Fibroblast of the aortic adventitia (primary cell): ENCODE measurements at regions not wholly inside any gene's neighbourhood (a gene's known extent, or its start where the extent isn't known, plus 50 kb on each side); places are given as distances from the start of the nearest gene placed in this dataset.

Experiments used
- DNase-seq: peaks from one replicate; pipeline ENCODE4 v3.0.0-alpha.2; 2010; ENCODE audit warnings: low read depth
- H3K4me3 ChIP-seq: 2 replicates; pipeline ENCODE4 v1.5.1; 2011; ENCODE audit warnings: low read depth, mild to moderate bottlenecking, control low read depth, low read length, moderate library complexity
- TF ChIP-seq, protein P1 (sequence below): IDR thresholded peaks from 2 replicates; pipeline ENCODE4 v1.5.1; 2011; ENCODE audit warnings: mild to moderate bottlenecking, low read length, control low read depth, inconsistent platforms; ENCODE audit not compliant: insufficient read depth

DNA sequence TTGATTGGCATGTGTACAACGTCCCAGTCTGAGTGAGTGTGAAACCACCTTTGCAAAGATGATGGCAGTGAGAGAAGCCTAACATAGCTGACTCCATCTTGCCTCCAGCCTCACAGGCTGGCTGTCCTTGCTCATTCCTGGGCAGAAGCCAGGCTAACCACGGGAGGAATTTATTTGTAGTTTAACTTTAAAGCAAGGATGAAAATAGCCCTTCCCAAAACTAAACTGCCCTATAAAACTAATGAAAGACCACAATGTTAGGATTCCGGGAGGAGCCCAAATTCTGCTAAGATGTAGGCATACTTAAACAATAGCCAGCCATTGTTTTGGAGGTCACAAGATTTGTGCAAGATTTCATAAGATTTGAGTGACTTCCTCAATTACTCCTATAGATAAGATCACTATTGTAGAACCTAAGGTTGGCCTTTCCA lies 96.6 kb upstream of the LSM14A start:
- DNase-seq, result no peak
- no peak overlapping the region for H3K4me3 ChIP-seq
- TF ChIP-seq, protein P1, sequence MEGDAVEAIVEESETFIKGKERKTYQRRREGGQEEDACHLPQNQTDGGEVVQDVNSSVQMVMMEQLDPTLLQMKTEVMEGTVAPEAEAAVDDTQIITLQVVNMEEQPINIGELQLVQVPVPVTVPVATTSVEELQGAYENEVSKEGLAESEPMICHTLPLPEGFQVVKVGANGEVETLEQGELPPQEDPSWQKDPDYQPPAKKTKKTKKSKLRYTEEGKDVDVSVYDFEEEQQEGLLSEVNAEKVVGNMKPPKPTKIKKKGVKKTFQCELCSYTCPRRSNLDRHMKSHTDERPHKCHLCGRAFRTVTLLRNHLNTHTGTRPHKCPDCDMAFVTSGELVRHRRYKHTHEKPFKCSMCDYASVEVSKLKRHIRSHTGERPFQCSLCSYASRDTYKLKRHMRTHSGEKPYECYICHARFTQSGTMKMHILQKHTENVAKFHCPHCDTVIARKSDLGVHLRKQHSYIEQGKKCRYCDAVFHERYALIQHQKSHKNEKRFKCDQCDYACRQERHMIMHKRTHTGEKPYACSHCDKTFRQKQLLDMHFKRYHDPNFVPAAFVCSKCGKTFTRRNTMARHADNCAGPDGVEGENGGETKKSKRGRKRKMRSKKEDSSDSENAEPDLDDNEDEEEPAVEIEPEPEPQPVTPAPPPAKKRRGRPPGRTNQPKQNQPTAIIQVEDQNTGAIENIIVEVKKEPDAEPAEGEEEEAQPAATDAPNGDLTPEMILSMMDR, result no peak

DNA sequence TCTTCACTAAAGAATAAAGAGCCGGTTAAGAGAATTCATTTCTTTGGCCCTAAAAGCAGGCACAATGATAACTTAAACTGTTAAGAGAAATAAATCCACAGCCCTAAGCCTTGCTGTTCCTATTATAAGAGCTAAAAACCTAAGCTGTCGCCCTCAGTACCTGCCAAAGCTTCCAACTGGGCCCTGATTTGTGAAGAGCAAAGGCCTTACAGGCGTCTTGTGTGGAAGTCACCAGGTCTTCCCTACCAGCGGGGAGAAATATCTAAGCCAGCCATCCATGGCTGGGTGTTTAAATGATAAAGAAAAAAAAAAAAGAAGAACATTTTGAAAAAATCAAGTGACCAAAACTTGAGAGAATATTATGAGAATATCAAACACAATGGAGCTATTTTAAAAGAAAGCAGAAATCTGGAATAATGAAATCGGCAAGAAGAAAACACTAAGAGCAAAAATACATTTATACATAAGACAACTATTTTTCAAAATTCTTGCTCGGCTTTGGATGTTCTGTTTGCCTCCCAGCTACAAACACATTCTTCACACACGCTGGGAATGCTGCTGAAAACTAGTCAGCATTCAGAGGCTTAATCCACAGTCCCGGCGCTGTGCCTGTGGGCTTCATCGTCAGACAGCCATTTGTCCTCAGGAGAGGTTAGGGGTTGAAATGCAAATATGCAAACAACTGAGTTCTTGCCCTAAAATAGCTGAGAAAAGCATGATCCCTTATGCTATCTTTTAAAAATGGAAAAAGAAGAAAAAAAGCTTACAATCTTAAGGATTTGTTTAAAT lies 89.8 kb upstream of the LSM14A start:
- TF ChIP-seq, protein P1, result no peak
- no peak overlapping the region for H3K4me3 ChIP-seq
- DNase-seq, result no peak

DNA sequence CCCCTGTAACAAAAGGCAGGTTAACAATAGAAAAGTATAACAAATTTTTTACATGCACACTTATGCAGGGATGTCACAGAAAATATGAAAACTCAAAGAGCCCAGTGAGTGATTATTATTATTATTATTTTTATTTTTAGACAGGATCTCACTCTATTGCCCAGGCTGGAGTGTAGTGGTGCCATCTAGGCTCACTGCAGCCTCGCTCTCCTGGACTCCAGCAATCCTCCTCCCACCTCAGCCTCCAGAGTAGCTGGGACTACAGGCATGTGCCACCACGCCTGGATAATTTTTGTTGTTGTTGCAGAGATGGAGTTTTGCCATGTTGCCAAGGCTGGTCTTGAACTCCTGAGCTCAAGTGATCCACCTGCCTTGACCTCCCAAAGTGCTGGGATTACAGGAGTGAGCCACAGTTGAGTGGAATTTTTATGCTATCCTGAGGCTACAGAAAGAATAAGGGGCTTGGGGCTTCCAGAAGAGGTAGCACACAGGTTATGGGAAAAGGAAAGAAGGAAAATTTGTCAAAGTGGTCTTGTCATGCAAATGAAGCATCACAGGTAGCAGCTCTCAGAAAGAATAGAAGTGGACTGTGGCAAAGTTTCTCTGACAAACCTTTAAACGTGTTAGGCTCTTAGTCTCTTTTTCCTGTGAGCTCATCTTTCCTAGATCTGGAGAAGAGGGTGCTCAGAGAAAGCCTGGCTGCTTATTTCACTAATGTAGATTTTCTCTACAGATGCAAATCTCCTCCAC lies 87.7 kb upstream of the LSM14A start:
- TF ChIP-seq, protein P1, result no peak
- no peak overlapping the region for H3K4me3 ChIP-seq
- no peak for DNase-seq

DNA sequence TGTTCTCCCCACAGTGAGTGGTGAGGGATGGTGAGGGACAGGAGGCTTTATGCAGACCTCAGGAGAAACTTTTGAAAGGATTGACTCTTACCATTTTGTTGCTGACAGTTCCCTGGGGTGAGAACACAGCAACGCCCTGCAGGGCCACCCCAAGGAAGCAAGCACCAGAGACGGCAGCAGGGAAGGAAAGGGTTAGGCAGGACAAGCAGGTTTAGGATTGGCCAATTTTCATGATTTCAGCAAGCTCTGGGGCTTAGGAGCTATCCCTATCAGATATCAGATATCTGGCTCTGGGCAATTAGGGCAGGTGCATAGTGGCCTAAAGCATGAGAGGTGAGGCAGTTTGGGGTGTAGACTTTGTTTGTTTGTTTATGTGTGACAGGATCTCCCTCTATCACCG lies 87.0 kb upstream of the LSM14A start:
- H3K4me3 ChIP-seq, result no peak overlapping the region
- TF ChIP-seq, protein P1, result no peak

DNA sequence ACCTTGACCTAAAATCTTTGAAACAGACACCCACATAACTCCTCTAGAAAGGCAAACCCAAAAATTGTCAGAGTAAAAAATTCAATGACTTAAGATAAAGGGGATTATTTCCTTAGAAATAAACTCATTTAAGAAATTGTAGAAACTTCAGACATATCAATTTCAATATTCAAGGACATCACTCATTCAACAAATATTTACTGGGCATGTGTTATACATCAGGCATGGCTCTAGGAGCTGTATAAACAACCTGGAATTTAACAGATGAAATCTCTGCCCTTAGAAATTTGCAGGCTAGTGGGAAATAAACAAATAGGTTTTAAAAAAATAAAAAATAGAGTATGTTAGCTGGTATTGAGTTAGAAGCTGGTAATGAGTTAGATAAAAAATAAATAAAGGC lies 84.0 kb upstream of the LSM14A start:
- no peak for DNase-seq

More for the DNA sequence above, 87.0 kb upstream of the LSM14A start:
- no peak for DNase-seq

DNA sequence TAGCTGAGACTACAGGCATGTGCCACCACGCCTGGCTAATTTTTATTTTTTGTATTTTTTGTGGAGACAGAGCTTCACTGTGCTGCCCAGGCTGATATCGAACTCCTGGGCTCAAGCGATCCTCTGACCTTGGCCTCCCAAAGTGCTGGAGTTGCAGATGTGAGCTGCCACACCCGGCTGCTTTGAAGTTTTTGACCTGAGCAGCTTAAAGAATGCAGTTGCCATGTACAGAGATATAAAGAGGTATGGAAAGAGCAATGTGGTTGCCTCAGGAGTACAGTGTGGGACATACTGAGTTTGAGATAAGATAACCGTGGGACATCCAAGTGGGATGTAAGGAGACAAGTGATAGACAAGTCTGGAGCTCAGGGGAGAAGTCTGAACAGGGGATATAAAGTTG lies 82.7 kb upstream of the LSM14A start:
- TF ChIP-seq, protein P1, result no peak
- no peak overlapping the region for H3K4me3 ChIP-seq
- DNase-seq, result no peak

More for the DNA sequence above, 84.0 kb upstream of the LSM14A start:
- no peak overlapping the region for H3K4me3 ChIP-seq
- TF ChIP-seq, protein P1, result no peak
